ENCODE measurements at regions not wholly inside any gene's neighbourhood (a gene's known extent, or its start where the extent isn't known, plus 50 kb on each side); places are given as distances from the start of the nearest gene placed in this dataset.
"Not testable (repeated sequence)": the region's sequence is repeated elsewhere in the genome, so short reads cannot be mapped to it uniquely, and the experiment has no call there.

GRCh38 chr1:65593516-65593915, 173.0 kb downstream of the LEPR start:
- no peak for DNase-seq

- no peak for DNase-seq
These were observed 175.3 kb downstream of the LEPR start for GRCh38 chr1:65595724-65596123.

- no peak for DNase-seq
These were observed 176.3 kb downstream of the LEPR start for GRCh38 chr1:65596768-65597167.

GRCh38 chr1:65605621-65606020, 185.2 kb downstream of the LEPR start:
- no peak for DNase-seq

- no peak for DNase-seq
These were observed 186.0 kb downstream of the LEPR start for GRCh38 chr1:65606426-65606825.

GRCh38 chr1:65613884-65614283, 178.8 kb upstream of the PDE4B start:
- DNase-seq = no peak

GRCh38 chr1:65615859-65616258, 176.8 kb upstream of the PDE4B start:
- DNase-seq = no peak

- DNase-seq = not testable (repeated sequence)
These were observed 171.0 kb upstream of the PDE4B start for GRCh38 chr1:65621721-65622120.

- no peak for DNase-seq
These were observed 168.8 kb upstream of the PDE4B start for GRCh38 chr1:65623895-65624294.

GRCh38 chr1:65625528-65625927, 167.2 kb upstream of the PDE4B start:
- DNase-seq = no peak

GRCh38 chr1:65626003-65626402, 166.7 kb upstream of the PDE4B start:
- DNase-seq = no peak

GRCh38 chr1:65629788-65630187, 162.9 kb upstream of the PDE4B start:
- DNase-seq = no peak

- DNase-seq = no peak
These were observed 161.8 kb upstream of the PDE4B start for GRCh38 chr1:65630855-65631254.

GRCh38 chr1:65632235-65632634, 160.5 kb upstream of the PDE4B start:
- DNase-seq = no peak

- DNase-seq = no peak
These were observed 152.6 kb upstream of the PDE4B start for GRCh38 chr1:65640046-65640445.

GRCh38 chr1:65649185-65649584, 143.5 kb upstream of the PDE4B start:
- not testable (repeated sequence) for DNase-seq

GRCh38 chr1:65650682-65651081, 142.0 kb upstream of the PDE4B start:
- no peak for DNase-seq

GRCh38 chr1:65654526-65654925, 138.2 kb upstream of the PDE4B start:
- DNase-seq = not testable (repeated sequence)

- DNase-seq = not testable (repeated sequence)
These were observed 135.1 kb upstream of the PDE4B start for GRCh38 chr1:65657609-65658008.

GRCh38 chr1:65658122-65658521, 134.6 kb upstream of the PDE4B start:
- DNase-seq = no peak

GRCh38 chr1:65668368-65668767, 124.3 kb upstream of the PDE4B start:
- DNase-seq = no peak

GRCh38 chr1:65670518-65670917, 122.2 kb upstream of the PDE4B start:
- DNase-seq = no peak

- no peak for DNase-seq
These were observed 118.2 kb upstream of the PDE4B start for GRCh38 chr1:65674522-65674921.

GRCh38 chr1:65679773-65680172, 112.9 kb upstream of the PDE4B start:
- DNase-seq = no peak

GRCh38 chr1:65681096-65681495, 111.6 kb upstream of the PDE4B start:
- DNase-seq = no peak
